Skeletal muscle tissue (tissue), 3 donors: ENCODE measurements at regions not wholly inside any gene's neighbourhood (a gene's known extent, or its start where the extent isn't known, plus 50 kb on each side); places are given as distances from the start of the nearest gene placed in this dataset.

ENCODE experiments used
- H3K27ac ChIP-seq: one replicate; pipeline ENCODE4 v1.7.0; 2013; ENCODE audit warnings: mild to moderate bottlenecking, low read depth, low read length, inconsistent platforms
- H3K27me3 ChIP-seq, 3 donors: one replicate each; pipeline ENCODE4 v1.7.0; 2013; ENCODE audit warnings: low read length in 3 of 3; ENCODE audit not compliant: control insufficient read depth in 3 of 3, insufficient read depth in 3 of 3
- H3K36me3 ChIP-seq, 3 donors: one replicate each; pipeline ENCODE4 v1.7.0; 2013; ENCODE audit warnings: low read length in 3 of 3; ENCODE audit not compliant: control insufficient read depth in 3 of 3, insufficient read depth in 3 of 3
- H3K4me1 ChIP-seq, 3 donors: one replicate each; pipeline ENCODE4 v1.7.0; 2013; ENCODE audit warnings: low read length in 3 of 3, mild to moderate bottlenecking in 3 of 3; ENCODE audit not compliant: control insufficient read depth in 3 of 3, insufficient read depth in 3 of 3
- H3K4me3 ChIP-seq, 3 donors: one replicate each; pipeline ENCODE4 v1.7.0; 2013; ENCODE audit warnings: low read length in 3 of 3
- H3K9ac ChIP-seq, 3 donors: one replicate each; pipeline ENCODE4 v1.7.0; 2013; ENCODE audit warnings: low read length in 3 of 3, mild to moderate bottlenecking in 3 of 3, moderate library complexity in 2 of 3, low read depth in 1 of 3
- H3K9me3 ChIP-seq, 3 donors: one replicate each; pipeline ENCODE4 v1.7.0; 2013; ENCODE audit warnings: low read length in 3 of 3; ENCODE audit not compliant: control insufficient read depth in 3 of 3
- donor health status: Osteomylitis.

GRCh38 chr19:31023038-31023437, 326.2 kb downstream of the TSHZ3 start:
- H3K27ac ChIP-seq = no peak overlapping the region
- H3K9ac ChIP-seq = no peak overlapping the region
- no peaks in the 10 kb centered on the region for H3K4me1 ChIP-seq
- peaks cover 0 to 5% (median 0%) of the 10 kb centered on the region in 3 donors for H3K9me3 ChIP-seq
- no peaks in the 10 kb centered on the region for H3K36me3 ChIP-seq
- no peak overlapping the region for H3K4me3 ChIP-seq
- no peaks in the 10 kb centered on the region for H3K27me3 ChIP-seq

GRCh38 chr19:31018936-31019335, 330.3 kb downstream of the TSHZ3 start:
- no peaks in the 10 kb centered on the region for H3K27me3 ChIP-seq
- no peaks in the 10 kb centered on the region for H3K36me3 ChIP-seq
- H3K9me3 ChIP-seq = no peaks in the 10 kb centered on the region
- no peaks in the 10 kb centered on the region for H3K4me1 ChIP-seq
- no peak overlapping the region for H3K9ac ChIP-seq
- H3K4me3 ChIP-seq = no peak overlapping the region
- H3K27ac ChIP-seq = no peak overlapping the region

- Histone ChIP-seq H3K4me3 (no peak overlapping the region), H3K4me1 (no peaks in the 10 kb centered on the region), H3K9ac (no peak overlapping the region), H3K27ac (no peak overlapping the region), H3K36me3 (no peaks in the 10 kb centered on the region), H3K9me3 (no peaks in the 10 kb centered on the region), H3K27me3 (no peaks in the 10 kb centered on the region)
Observed at GRCh38 chr19:31015778-31016177, 333.5 kb downstream of the TSHZ3 start.

GRCh38 chr19:31014668-31015067, 334.6 kb downstream of the TSHZ3 start:
- Histone ChIP-seq H3K36me3 (no peaks in the 10 kb centered on the region), H3K27ac (no peak overlapping the region), H3K4me3 (no peak overlapping the region), H3K9ac (no peak overlapping the region), H3K27me3 (no peaks in the 10 kb centered on the region), H3K4me1 (no peaks in the 10 kb centered on the region), H3K9me3 (no peaks in the 10 kb centered on the region)

- H3K9ac ChIP-seq = no peak overlapping the region
- no peak overlapping the region for H3K4me3 ChIP-seq
- H3K9me3 ChIP-seq = no peaks in the 10 kb centered on the region
- H3K27me3 ChIP-seq = no peaks in the 10 kb centered on the region
- no peaks in the 10 kb centered on the region for H3K36me3 ChIP-seq
- no peak overlapping the region for H3K27ac ChIP-seq
- no peaks in the 10 kb centered on the region for H3K4me1 ChIP-seq
Observed at GRCh38 chr19:31013384-31014020, 335.7 kb downstream of the TSHZ3 start.

- Histone ChIP-seq H3K9me3 (no peaks in the 10 kb centered on the region), H3K9ac (no peak overlapping the region), H3K27me3 (peaks cover 0 to 3% (median 0%) of the 10 kb centered on the region in 3 donors), H3K4me1 (no peaks in the 10 kb centered on the region), H3K27ac (no peak overlapping the region), H3K4me3 (no peak overlapping the region), H3K36me3 (no peaks in the 10 kb centered on the region)
Observed at GRCh38 chr19:31002518-31003244, 346.6 kb downstream of the TSHZ3 start.

- H3K27me3 ChIP-seq = peaks cover 0 to 3% (median 0%) of the 10 kb centered on the region in 3 donors
- no peaks in the 10 kb centered on the region for H3K9me3 ChIP-seq
- no peaks in the 10 kb centered on the region for H3K36me3 ChIP-seq
- H3K4me1 ChIP-seq = no peaks in the 10 kb centered on the region
- H3K4me3 ChIP-seq = no peak overlapping the region
- no peak overlapping the region for H3K9ac ChIP-seq
- no peak overlapping the region for H3K27ac ChIP-seq
Observed at GRCh38 chr19:31001991-31002390, 347.2 kb downstream of the TSHZ3 start.

GRCh38 chr19:31000913-31001312, 348.3 kb downstream of the TSHZ3 start:
- H3K36me3 ChIP-seq = no peaks in the 10 kb centered on the region
- no peak overlapping the region for H3K4me3 ChIP-seq
- no peaks in the 10 kb centered on the region for H3K4me1 ChIP-seq
- H3K27me3 ChIP-seq = peaks cover 0 to 3% (median 0%) of the 10 kb centered on the region in 3 donors
- no peaks in the 10 kb centered on the region for H3K9me3 ChIP-seq
- no peak overlapping the region for H3K27ac ChIP-seq
- H3K9ac ChIP-seq = no peak overlapping the region

- Histone ChIP-seq H3K36me3 (no peaks in the 10 kb centered on the region), H3K9ac (no peak overlapping the region), H3K4me3 (no peak overlapping the region), H3K27me3 (peaks cover 0 to 3% (median 0%) of the 10 kb centered on the region in 3 donors), H3K9me3 (no peaks in the 10 kb centered on the region), H3K27ac (no peak overlapping the region), H3K4me1 (no peaks in the 10 kb centered on the region)
Observed at GRCh38 chr19:30999726-31000125, 349.5 kb downstream of the TSHZ3 start.

GRCh38 chr19:30997222-30997621, 352.0 kb downstream of the TSHZ3 start:
- Histone ChIP-seq H3K27ac (no peak overlapping the region), H3K4me1 (no peaks in the 10 kb centered on the region), H3K27me3 (peaks cover 0 to 3% (median 0%) of the 10 kb centered on the region in 3 donors), H3K9me3 (no peaks in the 10 kb centered on the region), H3K9ac (no peak overlapping the region), H3K36me3 (no peaks in the 10 kb centered on the region), H3K4me3 (no peak overlapping the region)
